ENCODE measurements at regions not wholly inside any gene's neighbourhood (a gene's known extent, or its start where the extent isn't known, plus 50 kb on each side); places are given as distances from the start of the nearest gene placed in this dataset.

- TF ChIP-seq, protein P1, sequence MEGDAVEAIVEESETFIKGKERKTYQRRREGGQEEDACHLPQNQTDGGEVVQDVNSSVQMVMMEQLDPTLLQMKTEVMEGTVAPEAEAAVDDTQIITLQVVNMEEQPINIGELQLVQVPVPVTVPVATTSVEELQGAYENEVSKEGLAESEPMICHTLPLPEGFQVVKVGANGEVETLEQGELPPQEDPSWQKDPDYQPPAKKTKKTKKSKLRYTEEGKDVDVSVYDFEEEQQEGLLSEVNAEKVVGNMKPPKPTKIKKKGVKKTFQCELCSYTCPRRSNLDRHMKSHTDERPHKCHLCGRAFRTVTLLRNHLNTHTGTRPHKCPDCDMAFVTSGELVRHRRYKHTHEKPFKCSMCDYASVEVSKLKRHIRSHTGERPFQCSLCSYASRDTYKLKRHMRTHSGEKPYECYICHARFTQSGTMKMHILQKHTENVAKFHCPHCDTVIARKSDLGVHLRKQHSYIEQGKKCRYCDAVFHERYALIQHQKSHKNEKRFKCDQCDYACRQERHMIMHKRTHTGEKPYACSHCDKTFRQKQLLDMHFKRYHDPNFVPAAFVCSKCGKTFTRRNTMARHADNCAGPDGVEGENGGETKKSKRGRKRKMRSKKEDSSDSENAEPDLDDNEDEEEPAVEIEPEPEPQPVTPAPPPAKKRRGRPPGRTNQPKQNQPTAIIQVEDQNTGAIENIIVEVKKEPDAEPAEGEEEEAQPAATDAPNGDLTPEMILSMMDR (IDR thresholded peaks at IDR 0.05; ENCODE audit: control extremely low read depth in 1 of 3, insufficient read depth in 1 of 3, low read depth in 1 of 3, low read length in 3 of 3), result no peak
- TF ChIP-seq MAX (IDR thresholded peaks at IDR 0.05), result no peak
- TF ChIP-seq POLR2AphosphoS5 (IDR thresholded peaks at IDR 0.05; ENCODE audit: low read depth, low read length), result no peak
- no peak for TF ChIP-seq EZH2 (IDR thresholded peaks at IDR 0.05; ENCODE audit: low read depth, low read length, severe bottlenecking)
- TF ChIP-seq SUZ12 (IDR thresholded peaks at IDR 0.05; ENCODE audit: low read length), result no peak
- no peak for TF ChIP-seq HDAC2 (IDR thresholded peaks at IDR 0.05; ENCODE audit: borderline replicate concordance in 1 of 2, low read depth in 2 of 2, low read length in 2 of 2)
- no peak for TF ChIP-seq TAF1 (IDR thresholded peaks at IDR 0.05; ENCODE audit: low read depth, low read length)
These were observed 319.9 kb downstream of the MYCN start for GRCh38 chr2:16260041-16260830.

All from H1 (cell line).